HCT116 (cell line): ENCODE measurements at regions not wholly inside any gene's neighbourhood (a gene's known extent, or its start where the extent isn't known, plus 50 kb on each side); places are given as distances from the start of the nearest gene placed in this dataset.

Source experiments
- EZH2 ChIP-seq: fragments of 200-600 bp; sonication (generic); IDR thresholded peaks from 2 replicates; pipeline ENCODE4 v1.6.1; 2017; ENCODE audit warnings: antibody characterized with exemption, mixed run types
- JUND ChIP-seq: IDR thresholded peaks from 2 replicates; pipeline ENCODE4 v1.6.1; 2012
- REST ChIP-seq: IDR thresholded peaks from 2 replicates; pipeline ENCODE4 v1.6.1; 2012; ENCODE audit warnings: low read depth
- ZFX ChIP-seq: fragments of 450-650 bp; IDR thresholded peaks from 2 replicates; pipeline ENCODE4 v1.6.1; 2017
- TF ChIP-seq, protein P1 (sequence below), 3 experiments: fragments of 200-600 bp in 1 of 3; sonication (generic) in 1 of 3; IDR thresholded peaks in 2 of 3; conservative IDR thresholded peaks in 1 of 3; 2 replicates each; pipeline ENCODE4 v1.5.1; 2012 to 2017; ENCODE audit warnings: low read depth in 2 of 3, low read length in 2 of 3, antibody characterized with exemption in 1 of 3, borderline replicate concordance in 1 of 3, control low read depth in 1 of 3, mild to moderate bottlenecking in 1 of 3, mixed read lengths in 1 of 3, mixed run types in 1 of 3, moderate library complexity in 1 of 3; ENCODE audit not compliant: insufficient read depth in 1 of 3

DNA sequence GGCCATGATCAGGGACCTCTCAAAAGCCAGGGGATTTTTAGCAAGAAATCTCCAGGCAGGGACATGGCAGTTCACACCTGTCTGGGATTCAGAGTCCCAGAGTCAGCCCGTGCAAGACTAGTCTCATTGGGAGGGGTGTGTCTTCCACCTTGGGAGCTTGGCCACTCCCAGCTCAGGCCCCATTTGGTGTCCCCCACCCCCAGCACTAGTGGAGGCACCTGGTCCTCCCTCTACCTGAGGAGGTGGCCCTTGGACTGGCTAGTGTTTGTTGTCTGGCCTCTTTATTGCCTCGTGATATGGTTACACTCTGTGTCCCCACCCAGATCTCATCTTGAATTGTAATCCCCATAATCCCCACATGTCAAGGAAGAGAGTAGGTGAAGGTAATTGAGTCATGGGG lies 140.8 kb upstream of the PHACTR3 start:
- TF ChIP-seq EZH2 (no peak), JUND (no peak), REST (no peak), ZFX (no peak)
- TF ChIP-seq, protein P1, sequence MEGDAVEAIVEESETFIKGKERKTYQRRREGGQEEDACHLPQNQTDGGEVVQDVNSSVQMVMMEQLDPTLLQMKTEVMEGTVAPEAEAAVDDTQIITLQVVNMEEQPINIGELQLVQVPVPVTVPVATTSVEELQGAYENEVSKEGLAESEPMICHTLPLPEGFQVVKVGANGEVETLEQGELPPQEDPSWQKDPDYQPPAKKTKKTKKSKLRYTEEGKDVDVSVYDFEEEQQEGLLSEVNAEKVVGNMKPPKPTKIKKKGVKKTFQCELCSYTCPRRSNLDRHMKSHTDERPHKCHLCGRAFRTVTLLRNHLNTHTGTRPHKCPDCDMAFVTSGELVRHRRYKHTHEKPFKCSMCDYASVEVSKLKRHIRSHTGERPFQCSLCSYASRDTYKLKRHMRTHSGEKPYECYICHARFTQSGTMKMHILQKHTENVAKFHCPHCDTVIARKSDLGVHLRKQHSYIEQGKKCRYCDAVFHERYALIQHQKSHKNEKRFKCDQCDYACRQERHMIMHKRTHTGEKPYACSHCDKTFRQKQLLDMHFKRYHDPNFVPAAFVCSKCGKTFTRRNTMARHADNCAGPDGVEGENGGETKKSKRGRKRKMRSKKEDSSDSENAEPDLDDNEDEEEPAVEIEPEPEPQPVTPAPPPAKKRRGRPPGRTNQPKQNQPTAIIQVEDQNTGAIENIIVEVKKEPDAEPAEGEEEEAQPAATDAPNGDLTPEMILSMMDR (IDR thresholded peaks at IDR 0.05 in 2 of 3, conservative IDR thresholded peaks at IDR 0.05 in 1 of 3; ENCODE audit: borderline replicate concordance in 1 of 3, insufficient read depth in 1 of 3, low read depth in 2 of 3, low read length in 2 of 3): no peak
